Skeletal muscle satellite cell (primary cell): ENCODE measurements at regions not wholly inside any gene's neighbourhood (a gene's known extent, or its start where the extent isn't known, plus 50 kb on each side); places are given as distances from the start of the nearest gene placed in this dataset.
A peak's percentile ranks its signal among the peaks of the same experiment; 100 is the strongest.

Experiments used
- H3K27me3 ChIP-seq: 2 replicates; pipeline ENCODE4 v1.7.0; 2013; ENCODE audit warnings: low read length; ENCODE audit not compliant: control insufficient read depth, insufficient read depth
- H3K36me3 ChIP-seq: 2 replicates; pipeline ENCODE4 v1.7.0; 2013; ENCODE audit warnings: mild to moderate bottlenecking, control low read depth, low read length; ENCODE audit not compliant: insufficient read depth
- H3K4me1 ChIP-seq: 2 replicates; pipeline ENCODE4 v1.7.0; 2013; ENCODE audit warnings: low read length; ENCODE audit not compliant: control insufficient read depth, insufficient read depth
- H3K4me2 ChIP-seq: 2 replicates; pipeline ENCODE4 v1.7.0; 2013; ENCODE audit warnings: mild to moderate bottlenecking, low read length
- H3K4me3 ChIP-seq: 2 replicates; pipeline ENCODE4 v1.7.0; 2013; ENCODE audit warnings: low read length
- H3K9ac ChIP-seq: 2 replicates; pipeline ENCODE4 v1.7.0; 2013; ENCODE audit warnings: mild to moderate bottlenecking, low read depth, low read length, moderate library complexity
- H3K9me3 ChIP-seq: replicated peaks from 2 replicates; pipeline ENCODE4 v1.7.0; 2013; ENCODE audit warnings: mild to moderate bottlenecking, control low read depth, low read length

DNA sequence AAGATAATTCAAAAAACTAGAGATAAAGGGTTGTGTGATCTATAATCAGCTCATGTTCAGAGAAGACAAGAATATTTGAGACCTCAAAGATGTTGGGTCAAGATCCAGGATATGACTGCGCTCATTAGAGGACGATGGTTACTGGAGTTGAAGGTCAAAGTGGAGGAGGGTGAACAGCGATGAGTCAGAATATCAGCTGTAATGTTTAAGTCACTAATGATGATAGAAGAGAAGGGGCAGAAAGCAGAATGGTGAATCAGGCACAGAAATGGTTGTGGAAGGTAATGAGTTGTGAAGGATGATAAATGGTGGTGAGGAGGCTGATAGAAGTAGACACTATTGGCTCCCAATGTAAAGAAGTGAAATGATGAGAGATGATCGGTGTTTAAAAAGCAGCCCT, 540.3 kb downstream of the INHBA start:
- H3K27me3 ChIP-seq, result no peaks in the 10 kb centered on the region
- H3K36me3 ChIP-seq, result no peaks in the 10 kb centered on the region
- no peak overlapping the region for H3K4me3 ChIP-seq
- no peaks in the 10 kb centered on the region for H3K9me3 ChIP-seq
- no peak overlapping the region for H3K4me2 ChIP-seq
- no peak overlapping the region for H3K9ac ChIP-seq
- peaks cover 10% of the 10 kb centered on the region for H3K4me1 ChIP-seq

GRCh38 chr7:41161041-41161587, 541.8 kb downstream of the INHBA start:
- Histone ChIP-seq H3K9me3 (no peaks in the 10 kb centered on the region), H3K36me3 (no peaks in the 10 kb centered on the region), H3K9ac (no peak overlapping the region), H3K4me2 (no peak overlapping the region), H3K27me3 (no peaks in the 10 kb centered on the region), H3K4me1 (peaks cover 10% of the 10 kb centered on the region), H3K4me3 (no peak overlapping the region)

- no peak overlapping the region for H3K4me2 ChIP-seq
- H3K9ac ChIP-seq, result no peak overlapping the region
- H3K9me3 ChIP-seq, result no peaks in the 10 kb centered on the region
- H3K4me1 ChIP-seq, result no peaks in the 10 kb centered on the region
- H3K27me3 ChIP-seq, result no peaks in the 10 kb centered on the region
- H3K36me3 ChIP-seq, result no peaks in the 10 kb centered on the region
- no peak overlapping the region for H3K4me3 ChIP-seq
Measured at GRCh38 chr7:41156268-41156667, 546.6 kb downstream of the INHBA start.

GRCh38 chr7:41153268-41153667, 549.6 kb downstream of the INHBA start:
- Histone ChIP-seq H3K27me3 (no peaks in the 10 kb centered on the region), H3K9ac (no peak overlapping the region), H3K4me2 (no peak overlapping the region), H3K4me3 (no peak overlapping the region), H3K4me1 (peaks cover 10% of the 10 kb centered on the region), H3K9me3 (no peaks in the 10 kb centered on the region), H3K36me3 (no peaks in the 10 kb centered on the region)

GRCh38 chr7:41152179-41152678, 550.7 kb downstream of the INHBA start:
- H3K4me3 ChIP-seq, result no peak overlapping the region
- no peaks in the 10 kb centered on the region for H3K27me3 ChIP-seq
- peaks cover 20% of the 10 kb centered on the region for H3K4me1 ChIP-seq
- no peak overlapping the region for H3K9ac ChIP-seq
- no peak overlapping the region for H3K4me2 ChIP-seq
- H3K36me3 ChIP-seq, result no peaks in the 10 kb centered on the region
- no peaks in the 10 kb centered on the region for H3K9me3 ChIP-seq

DNA sequence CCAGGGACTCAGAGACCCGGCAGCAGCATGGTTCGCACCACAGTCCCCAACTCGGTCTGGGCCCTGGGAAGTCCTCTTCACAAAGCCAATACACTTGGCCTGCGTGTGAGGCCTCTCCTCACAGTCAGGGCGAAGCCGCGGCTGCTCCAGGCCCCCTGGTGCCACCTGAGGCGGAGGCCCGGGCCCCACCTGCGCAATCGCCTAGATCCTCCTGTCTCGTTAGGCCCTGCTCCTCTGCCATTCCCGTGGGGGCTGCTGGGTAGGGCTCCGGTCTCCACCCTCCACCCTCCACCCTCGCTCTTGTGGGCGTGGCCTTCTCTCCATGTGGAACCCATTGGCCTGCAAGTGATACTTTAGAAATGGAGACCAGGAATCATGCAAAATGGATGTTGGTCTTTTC, 553.3 kb downstream of the INHBA start:
- Histone ChIP-seq H3K4me2 (no peak overlapping the region), H3K27me3 (no peaks in the 10 kb centered on the region), H3K9ac (peak overlapping the region; percentile 63), H3K9me3 (no peaks in the 10 kb centered on the region), H3K4me3 (no peak overlapping the region), H3K4me1 (peaks cover 21% of the 10 kb centered on the region), H3K36me3 (no peaks in the 10 kb centered on the region)

- no peaks in the 10 kb centered on the region for H3K36me3 ChIP-seq
- peaks cover 21% of the 10 kb centered on the region for H3K4me1 ChIP-seq
- H3K4me3 ChIP-seq, result peak overlapping the region; percentile 42
- peak overlapping the region; percentile 65 for H3K4me2 ChIP-seq
- H3K9me3 ChIP-seq, result no peaks in the 10 kb centered on the region
- H3K9ac ChIP-seq, result peak overlapping the region; percentile 76
- H3K27me3 ChIP-seq, result no peaks in the 10 kb centered on the region
Measured at GRCh38 chr7:41148521-41148951, 554.4 kb downstream of the INHBA start.

- Histone ChIP-seq H3K36me3 (no peaks in the 10 kb centered on the region), H3K9ac (peak overlapping the region; percentile 76), H3K9me3 (no peaks in the 10 kb centered on the region), H3K4me1 (peaks cover 21% of the 10 kb centered on the region), H3K27me3 (no peaks in the 10 kb centered on the region), H3K4me3 (peak overlapping the region; percentile 42), H3K4me2 (peak overlapping the region; percentile 65)
Measured at GRCh38 chr7:41147606-41148485, 555.0 kb downstream of the INHBA start.

GRCh38 chr7:41146429-41146828, 556.5 kb downstream of the INHBA start:
- no peaks in the 10 kb centered on the region for H3K36me3 ChIP-seq
- H3K4me2 ChIP-seq, result no peak overlapping the region
- H3K4me3 ChIP-seq, result no peak overlapping the region
- H3K9me3 ChIP-seq, result no peaks in the 10 kb centered on the region
- H3K4me1 ChIP-seq, result peaks cover 21% of the 10 kb centered on the region
- no peaks in the 10 kb centered on the region for H3K27me3 ChIP-seq
- no peak overlapping the region for H3K9ac ChIP-seq

DNA sequence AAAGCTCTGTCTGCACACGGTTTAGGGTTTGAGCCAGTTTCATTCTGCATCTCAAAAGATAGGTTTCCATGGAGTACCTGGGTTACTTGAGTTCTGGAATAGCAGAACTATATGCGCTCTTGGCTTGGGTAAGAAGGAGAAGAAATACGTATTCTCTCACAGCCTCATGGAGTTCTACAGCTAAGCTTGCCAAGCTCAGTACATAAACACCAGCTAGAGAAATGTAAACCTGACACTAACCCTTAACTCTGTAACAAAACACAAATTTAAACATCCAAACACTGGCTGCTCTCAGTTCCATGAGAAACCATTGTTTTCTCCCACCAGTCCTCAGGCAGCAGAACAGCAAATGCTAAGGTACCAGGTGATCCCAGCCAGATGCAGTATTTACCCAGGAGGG, 557.2 kb downstream of the INHBA start:
- H3K27me3 ChIP-seq, result no peaks in the 10 kb centered on the region
- no peaks in the 10 kb centered on the region for H3K9me3 ChIP-seq
- H3K36me3 ChIP-seq, result no peaks in the 10 kb centered on the region
- H3K4me2 ChIP-seq, result no peak overlapping the region
- H3K4me1 ChIP-seq, result peaks cover 21% of the 10 kb centered on the region
- H3K9ac ChIP-seq, result no peak overlapping the region
- H3K4me3 ChIP-seq, result no peak overlapping the region

GRCh38 chr7:41142904-41143473, 559.9 kb downstream of the INHBA start:
- no peak overlapping the region for H3K9ac ChIP-seq
- no peak overlapping the region for H3K4me3 ChIP-seq
- H3K4me2 ChIP-seq, result no peak overlapping the region
- H3K9me3 ChIP-seq, result no peaks in the 10 kb centered on the region
- H3K4me1 ChIP-seq, result peaks cover 8% of the 10 kb centered on the region
- no peaks in the 10 kb centered on the region for H3K27me3 ChIP-seq
- H3K36me3 ChIP-seq, result no peaks in the 10 kb centered on the region
